ENCODE measurements at regions not wholly inside any gene's neighbourhood (a gene's known extent, or its start where the extent isn't known, plus 50 kb on each side); places are given as distances from the start of the nearest gene placed in this dataset.

DNA sequence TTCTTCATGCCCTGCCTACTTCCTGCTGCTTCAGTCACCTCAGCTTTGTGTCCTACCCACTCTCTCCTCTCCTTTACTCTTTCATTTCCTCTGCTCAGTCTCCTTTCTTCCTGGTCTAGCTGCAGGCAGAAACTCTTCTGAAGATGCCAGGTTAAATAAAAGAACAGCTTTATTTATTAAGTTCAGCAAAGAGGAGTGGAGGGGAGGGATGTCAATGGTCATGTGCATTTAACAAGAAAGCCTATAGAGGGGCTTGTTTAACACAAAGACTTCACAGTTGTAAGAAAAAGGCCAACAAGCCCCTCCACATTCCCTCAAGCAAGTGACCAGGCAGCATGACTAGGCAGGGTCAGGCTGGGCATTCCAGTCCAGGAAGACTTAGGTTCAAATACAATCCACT lies 609.2 kb downstream of the INSC start:
- DNase-seq (ENCODE audit: low spot score): no peak
- ATAC-seq: no peak

DNA sequence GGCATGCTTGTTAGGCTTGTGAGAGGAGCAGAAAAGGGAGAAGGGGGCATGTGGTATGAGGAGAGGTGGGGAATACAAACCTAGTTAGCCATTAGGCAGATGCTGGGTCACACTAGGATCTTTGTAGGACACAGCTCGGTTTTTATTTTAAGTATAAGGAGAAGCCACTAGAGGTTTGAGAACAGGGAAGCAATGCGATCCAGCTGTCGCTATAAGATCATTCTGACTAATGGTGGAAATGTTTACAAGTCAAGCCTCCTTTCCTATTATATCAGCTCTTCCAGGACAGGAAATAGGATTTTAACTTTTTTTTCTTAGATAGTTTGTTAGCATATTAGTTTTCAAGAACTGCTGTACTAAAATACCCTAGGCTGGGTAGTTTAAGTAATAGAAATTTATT lies 609.9 kb downstream of the INSC start:
- DNase-seq (ENCODE audit: low spot score) (no peak), ATAC-seq (no peak)

DNA sequence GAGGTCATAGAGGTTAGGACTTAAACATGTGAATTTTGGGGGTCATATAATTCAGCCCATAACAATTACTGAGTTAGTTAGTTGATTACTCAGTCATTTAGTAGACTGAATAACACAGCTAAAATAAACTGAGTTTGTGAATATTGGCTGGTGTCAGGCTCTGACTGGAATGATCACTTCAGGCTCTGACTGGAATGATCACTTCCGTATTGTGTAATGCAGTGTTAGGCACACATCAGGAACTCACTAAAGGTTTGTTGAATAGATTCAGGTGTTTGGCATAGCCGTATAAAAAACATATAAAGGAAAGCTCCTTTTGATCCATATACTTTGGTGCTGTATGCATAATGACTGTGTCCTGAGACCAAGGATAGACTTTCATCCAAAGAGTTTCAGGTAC lies 610.5 kb downstream of the INSC start:
- ATAC-seq: peak; percentile 82

DNA sequence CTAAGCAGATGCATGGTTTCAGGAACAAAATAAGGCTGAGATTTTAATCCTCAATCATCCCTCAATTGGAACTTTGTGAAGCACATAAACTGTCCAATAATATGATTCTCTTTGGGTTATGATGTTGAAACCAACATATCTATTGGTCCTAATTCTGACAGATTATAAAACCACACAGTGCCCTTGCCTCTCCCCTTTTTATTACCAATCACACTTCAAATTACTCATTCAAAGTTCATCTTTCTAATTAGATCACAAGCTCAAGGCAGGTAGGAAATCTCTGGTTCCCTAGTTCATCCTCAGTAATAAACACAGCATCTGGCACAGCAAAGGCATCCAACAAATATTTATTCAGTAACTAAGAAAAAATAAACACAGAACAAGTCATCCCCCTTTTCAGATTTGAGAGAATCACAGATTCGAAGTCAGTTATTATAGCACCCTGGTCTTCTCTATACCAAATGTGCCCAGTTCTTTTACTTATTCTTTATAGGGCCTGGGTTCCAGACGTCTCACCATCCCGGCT lies 611.6 kb downstream of the INSC start:
- DNase-seq (ENCODE audit: low spot score) (no peak), ATAC-seq (no peak)

More for the DNA sequence above, 610.5 kb downstream of the INSC start:
- peak; percentile 46 for DNase-seq (ENCODE audit: low spot score)

- DNase-seq (ENCODE audit: low spot score) (no peak), ATAC-seq (peak; percentile 52)
Observed at GRCh38 chr11:15726893-15727519, 612.3 kb downstream of the INSC start.

DNA sequence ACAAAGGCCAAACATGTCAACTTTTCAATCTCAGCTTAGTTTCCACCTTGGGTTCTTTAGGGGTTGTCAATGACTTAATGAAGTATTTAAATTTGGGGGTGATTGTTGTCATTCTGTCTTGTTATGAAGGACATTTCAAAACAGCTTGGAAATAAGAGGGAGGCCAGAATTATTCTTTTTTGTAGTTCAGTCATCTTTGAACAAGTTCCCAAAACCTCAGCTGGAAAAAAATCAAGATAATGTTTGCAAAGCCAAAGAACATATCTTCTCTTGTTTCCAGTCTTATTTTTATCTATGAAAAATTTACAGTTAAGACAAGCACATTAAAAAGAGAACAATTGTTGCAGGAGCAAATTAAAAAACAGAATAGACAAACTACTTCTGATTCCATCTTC lies 612.8 kb downstream of the INSC start:
- ATAC-seq: no peak
- no peak for DNase-seq (ENCODE audit: low spot score)

DNA sequence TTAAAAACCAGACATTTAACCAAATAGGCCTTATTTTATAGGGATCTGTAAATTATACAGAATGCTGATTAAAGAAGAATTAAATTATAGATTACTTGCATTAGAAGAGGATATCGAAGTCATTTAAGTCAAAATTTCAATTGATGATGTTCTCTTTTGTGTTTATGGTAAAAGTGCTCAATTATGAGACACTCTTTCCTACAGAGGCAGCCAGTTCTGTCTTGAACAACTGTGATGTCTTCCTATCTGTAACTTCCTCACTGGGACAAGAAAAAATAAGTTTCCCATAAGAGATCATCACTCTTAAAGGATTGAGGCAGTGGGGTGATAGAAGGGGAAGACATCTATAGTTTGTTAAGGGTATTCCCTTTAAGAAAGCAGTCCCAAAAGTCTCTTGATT lies 613.5 kb downstream of the INSC start:
- ATAC-seq (no peak), DNase-seq (ENCODE audit: low spot score) (no peak)

GRCh38 chr11:15730263-15730994 lies 615.7 kb downstream of the INSC start:
- DNase-seq (ENCODE audit: low spot score): no peak
- no peak for ATAC-seq

GRCh38 chr11:15730995-15731385 lies 616.3 kb downstream of the INSC start:
- ATAC-seq (no peak), DNase-seq (ENCODE audit: low spot score) (no peak)

DNA sequence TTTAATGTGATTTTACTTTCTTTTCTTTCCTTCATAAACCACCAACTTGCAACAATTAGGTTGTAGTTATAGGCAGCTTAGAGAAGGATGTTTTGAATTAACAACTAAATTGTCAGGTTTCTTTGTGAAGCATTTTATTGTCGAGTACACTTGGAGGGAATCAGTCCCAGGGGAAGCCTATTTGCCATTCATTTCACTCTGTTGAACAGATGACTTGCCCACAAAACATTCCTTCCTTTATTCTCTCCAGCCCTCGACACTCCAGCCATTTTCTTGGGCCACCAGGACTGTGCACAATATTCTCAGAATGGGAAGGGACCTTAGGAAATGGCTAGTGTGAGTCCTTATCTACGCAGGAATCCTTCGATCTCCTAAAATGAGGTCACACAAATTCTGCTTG lies 620.6 kb downstream of the SOX6 start:
- DNase-seq (ENCODE audit: low spot score): no peak
- ATAC-seq: no peak

- ATAC-seq: no peak
- DNase-seq (ENCODE audit: low spot score): no peak
Observed at GRCh38 chr11:15737320-15737719, 619.0 kb downstream of the SOX6 start.

GRCh38 chr11:15738931-15739330 lies 617.4 kb downstream of the SOX6 start:
- DNase-seq (ENCODE audit: low spot score): no peak
- no peak for ATAC-seq

- DNase-seq (ENCODE audit: low spot score): no peak
- ATAC-seq: no peak
Observed at GRCh38 chr11:15742626-15743519, 613.5 kb downstream of the SOX6 start.

DNA sequence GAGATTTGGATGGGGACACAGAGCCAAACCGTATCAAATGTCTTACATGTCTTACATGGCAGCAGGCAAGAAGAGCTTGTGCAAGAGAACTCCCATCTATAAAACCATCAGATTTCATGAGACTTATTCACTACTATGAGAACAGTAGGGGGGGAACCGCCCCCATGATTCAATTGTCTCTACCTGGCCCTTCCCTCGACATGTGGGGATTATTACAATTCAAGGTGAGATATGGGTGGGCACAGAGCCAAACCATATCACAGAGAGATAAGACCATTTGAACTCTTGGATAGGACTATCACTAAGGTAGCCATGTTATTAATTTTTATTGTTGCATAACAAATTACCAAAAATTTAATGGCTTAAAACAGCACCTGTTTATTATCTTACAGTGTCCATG lies 611.7 kb downstream of the SOX6 start:
- ATAC-seq (no peak), DNase-seq (ENCODE audit: low spot score) (no peak)

GRCh38 chr11:15745266-15745665 lies 611.1 kb downstream of the SOX6 start:
- DNase-seq (ENCODE audit: low spot score): no peak

DNA sequence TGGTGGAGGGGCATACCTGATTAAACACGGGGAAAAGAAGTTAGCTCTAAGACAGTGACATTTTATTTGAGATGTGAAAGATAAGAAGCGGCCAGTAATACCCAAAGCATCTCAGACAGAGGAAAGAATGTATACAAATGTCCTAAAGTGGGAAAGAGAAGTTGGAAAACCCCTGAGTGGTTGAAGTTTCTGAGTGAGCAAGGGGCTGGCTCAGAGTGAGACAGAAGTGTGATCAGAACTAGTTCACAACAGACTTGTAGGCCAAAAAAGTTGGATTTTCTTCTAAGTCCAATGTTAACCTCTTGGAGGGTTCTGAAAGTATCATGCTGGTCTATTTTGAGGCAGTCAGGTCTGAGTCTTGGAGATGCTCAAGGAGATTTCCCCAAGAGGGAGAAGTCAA lies 608.7 kb downstream of the SOX6 start:
- no peak for ATAC-seq
- DNase-seq (ENCODE audit: low spot score): no peak

More at GRCh38 chr11:15745266-15745665, 611.1 kb downstream of the SOX6 start:
- ATAC-seq: no peak

DNA sequence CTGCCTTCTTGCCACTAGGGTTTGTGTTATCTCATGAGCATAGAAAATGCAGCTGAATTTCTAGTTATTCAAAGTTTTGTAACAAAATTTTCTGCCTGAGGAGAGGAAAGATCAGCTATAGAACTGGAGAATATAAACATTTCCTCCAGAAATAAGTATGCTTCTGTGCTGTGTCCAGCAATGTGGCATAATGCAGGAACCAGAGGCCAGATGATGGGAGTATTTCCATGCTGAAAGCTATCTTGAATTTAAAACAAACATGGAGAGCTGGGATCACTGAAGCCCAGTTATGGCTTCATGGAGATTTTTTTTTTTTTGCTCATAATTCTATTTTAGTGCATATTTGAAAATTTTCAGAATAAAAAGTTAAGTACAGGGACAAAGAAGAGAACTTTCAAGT lies 608.2 kb downstream of the SOX6 start:
- DNase-seq (ENCODE audit: low spot score): no peak
- no peak for ATAC-seq

GRCh38 chr11:15748741-15749140 lies 607.6 kb downstream of the SOX6 start:
- no peak for ATAC-seq
- no peak for DNase-seq (ENCODE audit: low spot score)

- DNase-seq (ENCODE audit: low spot score) (no peak), ATAC-seq (no peak)
Observed at GRCh38 chr11:15750535-15751308, 605.6 kb downstream of the SOX6 start.

GRCh38 chr11:15754221-15754620 lies 602.1 kb downstream of the SOX6 start:
- ATAC-seq: no peak
- no peak for DNase-seq (ENCODE audit: low spot score)
